WTC11 (cell line): ENCODE measurements at regions not wholly inside any gene's neighbourhood (a gene's known extent, or its start where the extent isn't known, plus 50 kb on each side); places are given as distances from the start of the nearest gene placed in this dataset.

ENCODE experiments used
- ATAC-seq: fragments of 200-7000 bp; cut with Tn5 transposase; 2 replicates; pipeline ENCODE4 v1.10.0; 2021; ENCODE audit warnings: mild to moderate bottlenecking, moderate library complexity
- CTCF ChIA-PET: fragments of 300-600 bp; sonication (Branson Sonifier 250); formaldehyde crosslinking; loops from one replicate; lab custom pipeline; 2021; ENCODE audit warnings: antibody characterized with exemption; lab: Charles Lee
- POLR2A ChIA-PET: fragments of 350-600 bp; sonication (Branson Sonifier 250); formaldehyde crosslinking; loops from one replicate; lab custom pipeline; 2021; ENCODE audit warnings: antibody characterized with exemption; lab: Charles Lee
- DNase-seq: peaks from one replicate; pipeline ENCODE4 v3.0.0; 2021; ENCODE audit warnings: low spot score
- H3K27ac Mint-ChIP-seq: 2 replicates; pipeline ENCODE4 v1.8.0; 2021; ENCODE audit warnings: mixed read lengths
- H3K27me3 Mint-ChIP-seq: 2 replicates; pipeline ENCODE4 v1.8.0; 2021; ENCODE audit warnings: low read depth, mild to moderate bottlenecking, moderate library complexity, mixed read lengths
- H3K36me3 Mint-ChIP-seq: 2 replicates; pipeline ENCODE4 v1.8.0; 2021; ENCODE audit warnings: mixed read lengths
- H3K4me1 Mint-ChIP-seq: 2 replicates; pipeline ENCODE4 v1.8.0; 2022; ENCODE audit warnings: mixed read lengths
- H3K4me3 Mint-ChIP-seq: 2 replicates; pipeline ENCODE4 v1.8.0; 2021; ENCODE audit warnings: mild to moderate bottlenecking, moderate library complexity, mixed read lengths
- H3K9me3 Mint-ChIP-seq: 2 replicates; pipeline ENCODE4 v1.8.0; 2021; ENCODE audit warnings: mixed read lengths
- AR ChIP-seq: fragments of 250-450 bp; sonication (Bioruptor Pico); IDR thresholded peaks from 2 replicates; pipeline ENCODE4 v1.9.0; 2021; ENCODE audit warnings: mild to moderate bottlenecking
- ATF1 ChIP-seq: sonication (generic); formaldehyde crosslinking; IDR thresholded peaks from 2 replicates; pipeline ENCODE4 v1.8.1; 2023; ENCODE audit warnings: mild to moderate bottlenecking, moderate library complexity, missing genetic modification reagents
- E2F5 ChIP-seq: sonication (generic); formaldehyde crosslinking; IDR thresholded peaks from 2 replicates; pipeline ENCODE4 v1.8.1; 2022; ENCODE audit warnings: mild to moderate bottlenecking, moderate library complexity, missing genetic modification reagents
- FOXJ3 ChIP-seq: sonication (generic); formaldehyde crosslinking; IDR thresholded peaks from 2 replicates; pipeline ENCODE4 v1.9.0; 2021; ENCODE audit warnings: missing genetic modification reagents, mild to moderate bottlenecking, borderline replicate concordance
- GTF2I ChIP-seq: fragments of 250-450 bp; sonication (Bioruptor Pico); conservative IDR thresholded peaks from 2 replicates; pipeline ENCODE4 v1.4.0; 2021; ENCODE audit warnings: mild to moderate bottlenecking
- IRF2 ChIP-seq: sonication (generic); formaldehyde crosslinking; IDR thresholded peaks from 2 replicates; pipeline ENCODE4 v1.8.0; 2022; ENCODE audit warnings: low read depth, missing genetic modification reagents, borderline replicate concordance
- MLX ChIP-seq: sonication (generic); formaldehyde crosslinking; IDR thresholded peaks from 2 replicates; pipeline ENCODE4 v1.8.1; 2023; ENCODE audit warnings: mild to moderate bottlenecking, missing genetic modification reagents, moderate library complexity
- NFYB ChIP-seq: sonication (generic); formaldehyde crosslinking; conservative IDR thresholded peaks from 2 replicates; pipeline ENCODE4 v1.8.0; 2022; ENCODE audit warnings: low read depth, missing genetic modification reagents
- NR1H2 ChIP-seq: sonication (generic); formaldehyde crosslinking; IDR thresholded peaks from 2 replicates; pipeline ENCODE4 v1.9.0; 2021; ENCODE audit warnings: mild to moderate bottlenecking, moderate library complexity, missing genetic modification reagents
- TEAD1 ChIP-seq: sonication (generic); formaldehyde crosslinking; IDR thresholded peaks from 2 replicates; pipeline ENCODE4 v1.8.0; 2022; ENCODE audit warnings: mild to moderate bottlenecking, missing genetic modification reagents
- ZBTB21 ChIP-seq: sonication (generic); formaldehyde crosslinking; IDR thresholded peaks from 2 replicates; pipeline ENCODE4 v1.8.1; 2023; ENCODE audit warnings: mild to moderate bottlenecking, missing genetic modification reagents, borderline replicate concordance
- ZNF121 ChIP-seq: sonication (generic); formaldehyde crosslinking; IDR thresholded peaks from 2 replicates; pipeline ENCODE4 v1.8.0; 2023; ENCODE audit warnings: missing genetic modification reagents
- ZNF138 ChIP-seq: sonication (generic); formaldehyde crosslinking; conservative IDR thresholded peaks from 2 replicates; pipeline ENCODE4 v1.8.1; 2022; ENCODE audit warnings: mild to moderate bottlenecking, moderate library complexity, missing genetic modification reagents
- TF ChIP-seq, protein P1 (sequence below): sonication (generic); formaldehyde crosslinking; IDR thresholded peaks from 2 replicates; pipeline ENCODE4 v1.8.1; 2022; ENCODE audit warnings: missing genetic modification reagents, borderline replicate concordance
- TF ChIP-seq, protein P2 (sequence below): fragments of 250-450 bp; sonication (Bioruptor Pico); IDR thresholded peaks from 2 replicates; pipeline ENCODE4 v1.8.0; 2021; ENCODE audit warnings: mild to moderate bottlenecking
- TF ChIP-seq, protein P3 (sequence below): sonication (generic); formaldehyde crosslinking; IDR thresholded peaks from 2 replicates; pipeline ENCODE4 v1.8.0; 2023; ENCODE audit warnings: missing genetic modification reagents, mild to moderate bottlenecking, borderline replicate concordance

DNA sequence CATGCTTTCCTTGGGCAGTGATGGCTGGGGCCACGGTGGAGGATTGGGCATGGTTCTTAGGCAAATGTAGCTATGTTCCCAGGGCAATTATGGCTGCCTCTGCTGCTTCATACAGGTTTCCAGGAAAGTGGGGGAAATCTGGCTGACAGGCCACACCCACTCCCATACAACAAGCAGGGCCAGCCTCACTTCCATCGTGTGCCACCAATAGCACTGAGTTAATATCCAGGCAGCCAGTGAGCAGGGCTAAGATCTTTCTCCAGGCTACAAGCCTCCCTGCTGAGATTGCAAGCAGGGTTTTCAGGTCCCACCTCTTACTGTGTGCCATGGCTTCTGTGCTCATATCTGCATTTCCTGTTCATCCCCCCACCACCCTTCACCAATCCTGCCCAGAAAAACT is 1291.9 kb downstream of the SI start:
- H3K36me3 Mint-ChIP-seq = peaks cover 3% of the 10 kb centered on the region; the same call in 1 of the 2 replicates
- H3K4me1 Mint-ChIP-seq = peaks cover 8% of the 10 kb centered on the region
- no peaks in the 10 kb centered on the region for H3K27me3 Mint-ChIP-seq
- POLR2A ChIA-PET = no interaction called here
- TF ChIP-seq AR (CRISPR knock-in tag) (no peak), IRF2 (CRISPR knock-in tag) (no peak), ZNF138 (CRISPR knock-in tag) (no peak), GTF2I (CRISPR knock-in tag) (no peak), NR1H2 (no peak), E2F5 (no peak), FOXJ3 (CRISPR knock-in tag) (no peak), ATF1 (no peak), MLX (CRISPR knock-in tag) (no peak), ZBTB21 (CRISPR knock-in tag) (no peak), NFYB (CRISPR knock-in tag) (no peak), TEAD1 (CRISPR knock-in tag) (no peak), ZNF121 (CRISPR knock-in tag) (no peak)
- TF ChIP-seq, protein P1, sequence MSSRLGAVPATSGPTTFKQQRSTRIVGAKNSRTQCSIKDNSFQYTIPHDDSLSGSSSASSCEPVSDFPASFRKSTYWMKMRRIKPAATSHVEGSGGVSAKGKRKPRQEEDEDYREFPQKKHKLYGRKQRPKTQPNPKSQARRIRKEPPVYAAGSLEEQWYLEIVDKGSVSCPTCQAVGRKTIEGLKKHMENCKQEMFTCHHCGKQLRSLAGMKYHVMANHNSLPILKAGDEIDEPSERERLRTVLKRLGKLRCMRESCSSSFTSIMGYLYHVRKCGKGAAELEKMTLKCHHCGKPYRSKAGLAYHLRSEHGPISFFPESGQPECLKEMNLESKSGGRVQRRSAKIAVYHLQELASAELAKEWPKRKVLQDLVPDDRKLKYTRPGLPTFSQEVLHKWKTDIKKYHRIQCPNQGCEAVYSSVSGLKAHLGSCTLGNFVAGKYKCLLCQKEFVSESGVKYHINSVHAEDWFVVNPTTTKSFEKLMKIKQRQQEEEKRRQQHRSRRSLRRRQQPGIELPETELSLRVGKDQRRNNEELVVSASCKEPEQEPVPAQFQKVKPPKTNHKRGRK = no peak
- TF ChIP-seq, protein P2, sequence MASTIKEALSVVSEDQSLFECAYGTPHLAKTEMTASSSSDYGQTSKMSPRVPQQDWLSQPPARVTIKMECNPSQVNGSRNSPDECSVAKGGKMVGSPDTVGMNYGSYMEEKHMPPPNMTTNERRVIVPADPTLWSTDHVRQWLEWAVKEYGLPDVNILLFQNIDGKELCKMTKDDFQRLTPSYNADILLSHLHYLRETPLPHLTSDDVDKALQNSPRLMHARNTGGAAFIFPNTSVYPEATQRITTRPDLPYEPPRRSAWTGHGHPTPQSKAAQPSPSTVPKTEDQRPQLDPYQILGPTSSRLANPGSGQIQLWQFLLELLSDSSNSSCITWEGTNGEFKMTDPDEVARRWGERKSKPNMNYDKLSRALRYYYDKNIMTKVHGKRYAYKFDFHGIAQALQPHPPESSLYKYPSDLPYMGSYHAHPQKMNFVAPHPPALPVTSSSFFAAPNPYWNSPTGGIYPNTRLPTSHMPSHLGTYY (CRISPR knock-in tag) = no peak
- TF ChIP-seq, protein P3, sequence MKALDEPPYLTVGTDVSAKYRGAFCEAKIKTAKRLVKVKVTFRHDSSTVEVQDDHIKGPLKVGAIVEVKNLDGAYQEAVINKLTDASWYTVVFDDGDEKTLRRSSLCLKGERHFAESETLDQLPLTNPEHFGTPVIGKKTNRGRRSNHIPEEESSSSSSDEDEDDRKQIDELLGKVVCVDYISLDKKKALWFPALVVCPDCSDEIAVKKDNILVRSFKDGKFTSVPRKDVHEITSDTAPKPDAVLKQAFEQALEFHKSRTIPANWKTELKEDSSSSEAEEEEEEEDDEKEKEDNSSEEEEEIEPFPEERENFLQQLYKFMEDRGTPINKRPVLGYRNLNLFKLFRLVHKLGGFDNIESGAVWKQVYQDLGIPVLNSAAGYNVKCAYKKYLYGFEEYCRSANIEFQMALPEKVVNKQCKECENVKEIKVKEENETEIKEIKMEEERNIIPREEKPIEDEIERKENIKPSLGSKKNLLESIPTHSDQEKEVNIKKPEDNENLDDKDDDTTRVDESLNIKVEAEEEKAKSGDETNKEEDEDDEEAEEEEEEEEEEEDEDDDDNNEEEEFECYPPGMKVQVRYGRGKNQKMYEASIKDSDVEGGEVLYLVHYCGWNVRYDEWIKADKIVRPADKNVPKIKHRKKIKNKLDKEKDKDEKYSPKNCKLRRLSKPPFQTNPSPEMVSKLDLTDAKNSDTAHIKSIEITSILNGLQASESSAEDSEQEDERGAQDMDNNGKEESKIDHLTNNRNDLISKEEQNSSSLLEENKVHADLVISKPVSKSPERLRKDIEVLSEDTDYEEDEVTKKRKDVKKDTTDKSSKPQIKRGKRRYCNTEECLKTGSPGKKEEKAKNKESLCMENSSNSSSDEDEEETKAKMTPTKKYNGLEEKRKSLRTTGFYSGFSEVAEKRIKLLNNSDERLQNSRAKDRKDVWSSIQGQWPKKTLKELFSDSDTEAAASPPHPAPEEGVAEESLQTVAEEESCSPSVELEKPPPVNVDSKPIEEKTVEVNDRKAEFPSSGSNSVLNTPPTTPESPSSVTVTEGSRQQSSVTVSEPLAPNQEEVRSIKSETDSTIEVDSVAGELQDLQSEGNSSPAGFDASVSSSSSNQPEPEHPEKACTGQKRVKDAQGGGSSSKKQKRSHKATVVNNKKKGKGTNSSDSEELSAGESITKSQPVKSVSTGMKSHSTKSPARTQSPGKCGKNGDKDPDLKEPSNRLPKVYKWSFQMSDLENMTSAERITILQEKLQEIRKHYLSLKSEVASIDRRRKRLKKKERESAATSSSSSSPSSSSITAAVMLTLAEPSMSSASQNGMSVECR (CRISPR knock-in tag) = no peak
- H3K27ac Mint-ChIP-seq = no peak overlapping the region
- CTCF ChIA-PET = interaction anchor here (1.4 to 1.6 kb wide), 3 partner anchors 52 to 215 kb away, joined by 3 to 6 read pairs (median 5); no protein-coding TSS in a partner anchor
- ATAC-seq (no peak), DNase-seq (no peak)
- H3K9me3 Mint-ChIP-seq = peaks cover 8% of the 10 kb centered on the region
- H3K4me3 Mint-ChIP-seq = no peak overlapping the region
